CD4-positive, CD25-positive, alpha-beta regulatory T cell (primary cell): ENCODE measurements at regions not wholly inside any gene's neighbourhood (a gene's known extent, or its start where the extent isn't known, plus 50 kb on each side); places are given as distances from the start of the nearest gene placed in this dataset.

Experiments
- ATAC-seq, 2 donors: fragments of 150-1000 bp; cut with Tn5 transposase; one replicate each; pipeline ENCODE4 v1.10.0; 2021; ENCODE audit warnings: low read depth in 2 of 2, moderate number of reproducible peaks in 2 of 2, moderate library complexity in 1 of 2
- DNase-seq, 3 donors: peaks; one replicate each; pipeline versions ENCODE4 v3.0.0 to v3.0.0-alpha.2; 2012 to 2022; ENCODE audit warnings: mixed read lengths in 1 of 3
- H3K27ac ChIP-seq: one replicate; pipeline ENCODE4 v1.7.0; 2013; ENCODE audit warnings: mild to moderate bottlenecking, low read length; ENCODE audit not compliant: insufficient read depth, poor library complexity, severe bottlenecking
- H3K27me3 ChIP-seq: one replicate; pipeline ENCODE4 v1.7.0; 2013; ENCODE audit warnings: low read length; ENCODE audit not compliant: control insufficient read depth, insufficient read depth
- H3K36me3 ChIP-seq: one replicate; pipeline ENCODE4 v1.7.0; 2013; ENCODE audit warnings: mild to moderate bottlenecking, low read length, moderate library complexity; ENCODE audit not compliant: control insufficient read depth, insufficient read depth
- H3K4me1 ChIP-seq: 2 replicates; pipeline ENCODE4 v1.7.0; 2013; ENCODE audit warnings: mild to moderate bottlenecking, low read length; ENCODE audit not compliant: insufficient read depth, control insufficient read depth, poor library complexity, severe bottlenecking
- H3K4me3 ChIP-seq: one replicate; pipeline ENCODE4 v1.7.0; 2013; ENCODE audit warnings: low read depth, mild to moderate bottlenecking, low read length, moderate library complexity
- H3K9me3 ChIP-seq, 2 experiments: 1 replicate in 1 of 2; 2 replicates in 1 of 2; pipeline ENCODE4 v1.7.0; 2013; ENCODE audit warnings: low read length in 2 of 2, mild to moderate bottlenecking in 1 of 2, moderate library complexity in 1 of 2; ENCODE audit not compliant: control insufficient read depth in 2 of 2
- H3K27ac Mint-ChIP-seq, 3 donors: one replicate each; pipeline ENCODE4 v1.8.0; 2020 to 2022; ENCODE audit warnings: mild to moderate bottlenecking in 3 of 3, mixed read lengths in 3 of 3, moderate library complexity in 2 of 3
- H3K27me3 Mint-ChIP-seq: one replicate; pipeline ENCODE4 v1.8.0; 2022; ENCODE audit warnings: mild to moderate bottlenecking, mixed read lengths
- H3K36me3 Mint-ChIP-seq: one replicate; pipeline ENCODE4 v1.8.0; 2020; ENCODE audit warnings: mixed read lengths
- H3K4me1 Mint-ChIP-seq, 4 donors: one replicate each; pipeline ENCODE4 v1.8.0; 2020 to 2022; ENCODE audit warnings: mixed read lengths in 4 of 4, mild to moderate bottlenecking in 1 of 4
- H3K4me3 Mint-ChIP-seq, 4 donors: one replicate each; pipeline ENCODE4 v1.8.0; 2020 to 2022; ENCODE audit warnings: mild to moderate bottlenecking in 4 of 4, mixed read lengths in 4 of 4, moderate library complexity in 3 of 4
- H3K9me3 Mint-ChIP-seq, 7 donors: one replicate each; pipeline ENCODE4 v1.8.0; 2020 to 2022; ENCODE audit warnings: mixed read lengths in 7 of 7, mild to moderate bottlenecking in 3 of 7, moderate library complexity in 2 of 7

DNA sequence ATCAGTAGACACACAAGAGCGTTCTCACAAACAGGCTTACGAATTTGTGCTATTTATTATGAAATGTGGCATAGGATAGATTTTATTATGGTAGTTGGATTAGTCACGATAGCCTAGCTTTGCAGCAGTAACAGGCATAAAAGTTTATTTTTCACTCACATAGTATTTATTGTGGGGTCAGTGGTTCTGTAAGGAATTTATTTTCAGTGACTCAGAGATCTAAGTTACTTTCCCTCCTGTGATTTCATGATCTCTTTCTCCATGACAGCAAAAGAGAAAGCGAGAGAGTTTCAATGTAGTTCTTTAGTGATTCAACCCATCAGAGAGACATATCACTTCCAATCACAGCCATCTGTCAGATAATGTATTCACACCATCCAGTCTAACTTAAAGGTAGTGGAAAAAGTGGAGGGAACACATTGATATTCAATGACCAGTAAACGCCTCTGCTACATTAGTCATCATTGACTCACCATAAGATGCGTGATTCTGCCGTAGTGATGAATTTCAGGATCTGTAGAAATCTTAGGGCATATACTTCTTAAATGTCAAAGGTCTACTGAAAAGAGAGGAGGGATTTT lies 605.5 kb downstream of the HDGFL1 start:
- Mint-ChIP-seq H3K9me3 (peaks cover 0 to 13% (median 2%) of the 10 kb centered on the region in 7 donors), H3K27me3 (no peaks in the 10 kb centered on the region), H3K4me3 (no peak overlapping the region), H3K4me1 (no peaks in the 10 kb centered on the region), H3K27ac (no peak overlapping the region), H3K36me3 (no peaks in the 10 kb centered on the region)
- no peaks in the 10 kb centered on the region for H3K4me1 ChIP-seq
- no peaks in the 10 kb centered on the region for H3K36me3 ChIP-seq
- H3K27ac ChIP-seq, result no peak overlapping the region
- DNase-seq (no peak), ATAC-seq (no peak)
- H3K9me3 ChIP-seq, result no peaks in the 10 kb centered on the region
- H3K4me3 ChIP-seq, result no peak overlapping the region
- H3K27me3 ChIP-seq, result no peaks in the 10 kb centered on the region

DNA sequence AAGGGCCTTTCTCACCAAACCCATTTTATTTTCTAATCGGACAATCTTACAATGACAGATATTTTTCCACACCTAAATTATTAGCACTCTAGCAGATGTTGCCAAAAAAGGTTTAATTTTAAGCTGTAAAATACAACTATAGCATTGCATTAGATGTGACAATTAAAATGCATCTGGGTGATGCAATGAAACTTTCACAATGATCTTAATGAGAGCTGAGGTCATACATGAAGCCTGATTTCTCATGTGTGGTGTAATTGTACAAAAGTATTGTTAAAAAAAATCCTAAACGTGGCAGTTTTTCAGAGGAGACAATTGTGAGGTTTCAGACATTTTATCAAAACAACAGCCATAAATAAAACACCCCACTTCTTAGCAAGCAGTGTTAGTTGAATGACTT lies 606.0 kb downstream of the HDGFL1 start:
- H3K9me3 Mint-ChIP-seq, result peaks cover 0 to 13% (median 2%) of the 10 kb centered on the region in 7 donors
- no peaks in the 10 kb centered on the region for H3K36me3 Mint-ChIP-seq
- no peak for ATAC-seq
- Histone ChIP-seq H3K27me3 (no peaks in the 10 kb centered on the region), H3K9me3 (no peaks in the 10 kb centered on the region), H3K4me1 (no peaks in the 10 kb centered on the region), H3K27ac (no peak overlapping the region), H3K4me3 (no peak overlapping the region), H3K36me3 (no peaks in the 10 kb centered on the region)
- H3K27me3 Mint-ChIP-seq, result no peaks in the 10 kb centered on the region
- no peaks in the 10 kb centered on the region for H3K4me1 Mint-ChIP-seq
- DNase-seq, result no peak
- no peak overlapping the region for H3K27ac Mint-ChIP-seq
- no peak overlapping the region for H3K4me3 Mint-ChIP-seq

DNA sequence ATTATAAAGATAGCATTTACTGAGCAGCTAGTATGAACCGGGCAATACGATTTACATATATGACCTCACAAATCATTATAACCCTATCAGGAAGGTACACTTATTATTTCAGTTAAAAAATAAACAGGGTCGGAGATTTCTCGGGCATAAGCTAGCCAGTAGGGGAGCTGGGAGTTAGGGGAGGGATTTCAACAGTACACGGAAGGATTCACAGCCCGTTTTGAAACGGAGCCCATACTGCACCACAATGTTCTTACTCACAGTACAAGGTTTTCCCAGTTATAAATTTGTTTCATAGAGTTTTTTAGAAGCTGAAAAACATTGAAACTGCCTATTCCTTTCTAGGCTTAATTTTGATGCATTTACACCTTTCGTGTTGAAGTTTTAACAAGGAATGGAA lies 607.1 kb downstream of the HDGFL1 start:
- no peak for ATAC-seq
- H3K4me1 ChIP-seq, result no peaks in the 10 kb centered on the region
- Mint-ChIP-seq H3K27me3 (no peaks in the 10 kb centered on the region), H3K36me3 (no peaks in the 10 kb centered on the region), H3K4me3 (no peak overlapping the region), H3K9me3 (peaks cover 0 to 7% (median 2%) of the 10 kb centered on the region in 7 donors), H3K27ac (no peak overlapping the region), H3K4me1 (no peaks in the 10 kb centered on the region)
- no peak overlapping the region for H3K27ac ChIP-seq
- no peaks in the 10 kb centered on the region for H3K9me3 ChIP-seq
- H3K36me3 ChIP-seq, result no peaks in the 10 kb centered on the region
- H3K4me3 ChIP-seq, result no peak overlapping the region
- no peak for DNase-seq
- no peaks in the 10 kb centered on the region for H3K27me3 ChIP-seq

DNA sequence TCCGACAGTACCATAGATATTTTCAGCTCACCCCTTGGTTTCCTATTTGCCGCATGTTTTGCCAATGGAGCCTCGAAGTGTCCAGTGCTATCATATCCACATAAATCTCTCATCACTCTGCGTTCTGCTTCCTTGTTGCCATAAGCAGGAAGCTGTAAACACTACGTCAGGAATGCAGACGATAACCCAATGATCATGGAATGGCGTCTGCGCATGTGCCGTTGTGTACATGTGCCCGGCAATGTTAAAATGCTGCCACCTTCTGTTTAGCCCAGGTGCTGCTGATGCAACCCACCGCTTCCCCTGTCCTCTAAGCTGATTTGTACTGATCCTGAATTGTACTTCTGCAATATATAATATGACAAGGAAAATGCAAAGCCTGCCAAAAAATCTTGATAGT lies 607.5 kb downstream of the HDGFL1 start:
- H3K36me3 Mint-ChIP-seq, result no peaks in the 10 kb centered on the region
- DNase-seq, result no peak
- no peaks in the 10 kb centered on the region for H3K4me1 ChIP-seq
- no peaks in the 10 kb centered on the region for H3K36me3 ChIP-seq
- no peak overlapping the region for H3K27ac Mint-ChIP-seq
- H3K27ac ChIP-seq, result no peak overlapping the region
- ATAC-seq, result no peak
- no peaks in the 10 kb centered on the region for H3K4me1 Mint-ChIP-seq
- no peaks in the 10 kb centered on the region for H3K27me3 Mint-ChIP-seq
- peaks cover 0 to 7% (median 2%) of the 10 kb centered on the region in 7 donors for H3K9me3 Mint-ChIP-seq
- H3K27me3 ChIP-seq, result no peaks in the 10 kb centered on the region
- no peaks in the 10 kb centered on the region for H3K9me3 ChIP-seq
- H3K4me3 ChIP-seq, result no peak overlapping the region
- no peak overlapping the region for H3K4me3 Mint-ChIP-seq

DNA sequence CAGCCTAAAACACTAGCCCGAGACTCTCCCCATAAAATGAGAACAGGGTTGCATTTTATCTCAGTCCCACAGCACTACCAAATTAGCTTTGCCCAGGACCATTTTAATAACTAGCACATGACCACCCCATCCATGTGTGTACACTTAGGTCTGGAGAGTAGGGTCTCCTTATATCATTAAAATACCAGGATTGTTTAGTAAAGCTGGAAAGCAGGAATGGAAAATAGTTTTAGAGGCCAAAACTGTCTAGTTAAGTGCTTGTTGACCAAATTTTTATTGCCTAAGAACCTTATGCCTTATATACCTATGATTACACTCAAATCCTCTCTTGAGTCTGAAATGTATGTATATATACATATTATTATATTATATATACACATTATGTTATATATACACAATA lies 608.4 kb downstream of the HDGFL1 start:
- no peak overlapping the region for H3K27ac Mint-ChIP-seq

DNA sequence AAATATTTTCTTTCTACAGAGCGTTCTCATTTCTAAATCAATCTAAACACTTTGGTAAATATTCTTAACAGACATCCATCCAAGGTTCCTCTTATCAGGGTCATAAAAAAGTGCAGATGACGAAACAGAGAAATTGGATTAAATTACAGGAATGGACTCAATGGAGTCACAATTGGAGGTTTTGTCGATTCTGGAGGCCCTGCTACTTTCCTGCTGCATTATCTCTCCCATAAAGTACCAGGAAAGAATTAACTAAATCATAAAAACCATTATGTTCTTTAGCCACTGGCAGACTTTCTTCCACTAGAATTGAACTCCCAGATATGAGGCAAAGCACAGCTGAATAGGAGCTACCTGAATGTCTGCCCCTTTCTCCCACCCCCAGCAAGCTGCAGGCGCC lies 610.6 kb downstream of the HDGFL1 start:
- DNase-seq (no peak), ATAC-seq (no peak)
- no peak overlapping the region for H3K27ac Mint-ChIP-seq
- Histone ChIP-seq H3K4me1 (no peaks in the 10 kb centered on the region), H3K27me3 (no peaks in the 10 kb centered on the region), H3K36me3 (no peaks in the 10 kb centered on the region), H3K27ac (no peak overlapping the region), H3K9me3 (peaks cover 0 to 2% of the 10 kb centered on the region in 2 experiments), H3K4me3 (no peak overlapping the region)
- no peak overlapping the region for H3K4me3 Mint-ChIP-seq
- H3K4me1 Mint-ChIP-seq, result no peaks in the 10 kb centered on the region
- no peaks in the 10 kb centered on the region for H3K36me3 Mint-ChIP-seq
- peaks cover 0 to 13% (median 1%) of the 10 kb centered on the region in 7 donors for H3K9me3 Mint-ChIP-seq
- no peaks in the 10 kb centered on the region for H3K27me3 Mint-ChIP-seq

More for the DNA sequence above, 608.4 kb downstream of the HDGFL1 start:
- no peak overlapping the region for H3K4me3 ChIP-seq
- no peaks in the 10 kb centered on the region for H3K4me1 Mint-ChIP-seq
- no peaks in the 10 kb centered on the region for H3K36me3 ChIP-seq
- no peak for DNase-seq
- H3K9me3 ChIP-seq, result no peaks in the 10 kb centered on the region
- no peaks in the 10 kb centered on the region for H3K27me3 Mint-ChIP-seq
- no peaks in the 10 kb centered on the region for H3K4me1 ChIP-seq
- peaks cover 0 to 7% (median 2%) of the 10 kb centered on the region in 7 donors for H3K9me3 Mint-ChIP-seq
- no peak overlapping the region for H3K27ac ChIP-seq
- no peaks in the 10 kb centered on the region for H3K36me3 Mint-ChIP-seq
- H3K4me3 Mint-ChIP-seq, result no peak overlapping the region
- no peaks in the 10 kb centered on the region for H3K27me3 ChIP-seq
- no peak for ATAC-seq

DNA sequence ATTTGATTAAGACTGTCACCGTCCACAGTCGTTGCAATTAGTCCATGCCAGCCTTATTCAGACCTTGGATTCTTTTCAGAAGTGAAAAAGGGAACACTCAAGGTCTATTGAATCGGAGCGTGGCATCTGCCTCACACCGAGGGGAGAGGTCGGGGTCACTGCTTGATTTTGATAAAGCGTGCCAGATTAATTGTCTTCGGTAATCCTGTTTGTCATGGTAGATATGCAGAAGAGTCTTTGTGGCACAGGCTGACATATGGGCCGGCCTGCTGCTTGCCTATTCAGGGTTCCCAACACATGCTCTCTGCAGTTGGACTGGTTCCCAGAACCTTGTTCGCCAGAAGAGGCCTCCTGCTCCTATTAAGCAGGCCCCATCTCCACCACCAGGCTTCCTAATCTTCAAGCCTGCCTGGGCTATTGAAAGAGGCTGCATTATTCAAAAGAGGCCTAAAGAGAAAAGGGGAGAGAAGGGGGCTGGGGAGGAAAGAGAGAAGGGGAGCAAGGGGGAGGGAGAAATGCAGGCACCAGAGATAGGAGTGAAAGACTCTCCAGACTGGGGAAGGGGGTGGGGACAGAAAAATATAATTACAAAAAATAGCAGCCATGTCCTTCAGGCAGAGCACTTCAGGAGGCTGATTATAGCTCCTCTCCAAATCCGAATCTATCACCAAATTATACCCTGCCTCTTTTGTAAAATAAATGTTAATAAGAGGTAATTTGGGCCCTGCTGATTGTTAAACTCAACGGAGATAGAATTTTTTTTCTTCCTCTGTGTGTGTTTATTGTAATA lies 611.3 kb downstream of the HDGFL1 start:
- no peak for ATAC-seq
- H3K27me3 Mint-ChIP-seq, result no peaks in the 10 kb centered on the region
- Histone ChIP-seq H3K27me3 (no peaks in the 10 kb centered on the region), H3K9me3 (peaks cover 0 to 2% of the 10 kb centered on the region in 2 experiments), H3K4me1 (no peaks in the 10 kb centered on the region), H3K4me3 (no peak overlapping the region), H3K36me3 (no peaks in the 10 kb centered on the region), H3K27ac (no peak overlapping the region)
- H3K36me3 Mint-ChIP-seq, result no peaks in the 10 kb centered on the region
- H3K4me1 Mint-ChIP-seq, result no peaks in the 10 kb centered on the region
- DNase-seq, result no peak
- H3K9me3 Mint-ChIP-seq, result peaks cover 0 to 13% (median 2%) of the 10 kb centered on the region in 7 donors
- no peak overlapping the region for H3K4me3 Mint-ChIP-seq
- H3K27ac Mint-ChIP-seq, result no peak overlapping the region
